K562 (cell line): ENCODE measurements at regions not wholly inside any gene's neighbourhood (a gene's known extent, or its start where the extent isn't known, plus 50 kb on each side); places are given as distances from the start of the nearest gene placed in this dataset.

Source experiments
- ATAC-seq: fragments of 200-7000 bp; cut with Tn5 transposase; 3 replicates; pipeline ENCODE4 v1.9.1; 2020; ENCODE audit warnings: moderate library complexity
- BruUV-seq: library from RNA; stranded (reverse); fragments of 400-500 nt; replicated peaks from 2 replicates; lab custom pipeline; 2021; lab: Mats Ljungman, UMichigan
- CTCF ChIA-PET: fragments of 300-600 bp; formaldehyde crosslinking; extraction: SDS; loops from one replicate; lab custom pipeline; 2021; ENCODE audit warnings: low intra/inter-chr PET ratio; lab: Yijun Ruan, JAX
- POLR2A ChIA-PET: fragments of 300-600, 350-650 bp; sonication (Branson Sonifier 250); formaldehyde crosslinking; extraction: SDS; loops from one replicate; lab custom pipeline; 2021; ENCODE audit warnings: antibody characterized with exemption, inconsistent platforms; lab: Yijun Ruan, JAX
- DNase-seq, 4 experiments: peaks; one replicate each; pipeline versions ENCODE4 v3.0.0 to v3.0.0-alpha.2; 2011 to 2018; ENCODE audit warnings: low spot score in 3 of 4, mixed read lengths in 3 of 4; ENCODE audit errors: extremely low read depth in 1 of 4
- FAIRE-seq: peaks from 2 replicates; lab custom pipeline; 2011; peaks lifted over from hg19 to GRCh38; lab: Jason Lieb, UNC
- H2AFZ ChIP-seq: 2 replicates; pipeline ENCODE4 v1.6.0; 2011; ENCODE audit warnings: low read depth, low read length, control low read depth, inconsistent platforms
- H3K27ac ChIP-seq: fragments of 200-600 bp; 3 replicates; pipeline ENCODE4 v1.8.0; 2011; ENCODE audit warnings: low read depth, mild to moderate bottlenecking, control low read depth, inconsistent platforms, low read length, moderate library complexity, mixed read lengths; ENCODE audit errors: extremely low read depth
- H3K27me3 ChIP-seq, 2 experiments: fragments of 300-600 bp in 1 of 2; 2 replicates in 1 of 2; 3 replicates in 1 of 2; pipeline versions ENCODE4 v1.6.0 to v1.8.0; 2011; ENCODE audit warnings: inconsistent platforms in 2 of 2, low read length in 2 of 2, mild to moderate bottlenecking in 1 of 2, mixed read lengths in 1 of 2, moderate library complexity in 1 of 2; ENCODE audit not compliant: control insufficient read depth in 2 of 2, insufficient read depth in 2 of 2
- H3K36me3 ChIP-seq: fragments of 300-600 bp; 3 replicates; pipeline ENCODE4 v1.8.0; 2011; ENCODE audit warnings: mild to moderate bottlenecking, low read length, inconsistent platforms; ENCODE audit not compliant: control insufficient read depth, insufficient read depth
- H3K4me1 ChIP-seq, 2 experiments: fragments of 200-600 bp in 1 of 2; replicated peaks in 1 of 2; 2 replicates in 1 of 2; 3 replicates in 1 of 2; pipeline versions ENCODE4 v1.5.1 to v1.8.0; 2011; ENCODE audit warnings: inconsistent platforms in 2 of 2, low read length in 2 of 2, mild to moderate bottlenecking in 1 of 2, mixed read lengths in 1 of 2, moderate library complexity in 1 of 2; ENCODE audit not compliant: control insufficient read depth in 2 of 2, insufficient read depth in 2 of 2
- H3K4me2 ChIP-seq: 2 replicates; pipeline ENCODE4 v1.6.1; 2011; ENCODE audit warnings: low read length, control low read depth, inconsistent platforms, mixed read lengths; ENCODE audit not compliant: insufficient read depth
- H3K4me3 ChIP-seq: fragments of 200-600 bp; sonication (generic), shearing (Covaris generic); 2 replicates; pipeline ENCODE4 v1.5.1; 2016; ENCODE audit warnings: control low read depth, inconsistent platforms
- H3K79me2 ChIP-seq: fragments of 200-600 bp; 3 replicates; pipeline ENCODE4 v1.8.0; 2011; ENCODE audit warnings: low read length, inconsistent platforms; ENCODE audit not compliant: control insufficient read depth, insufficient read depth
- H3K9ac ChIP-seq, 2 experiments: 2 replicates each; pipeline versions ENCODE4 v1.6.0 to v1.6.1; 2011; ENCODE audit warnings: low read depth in 2 of 2, low read length in 2 of 2, control low read depth in 1 of 2, inconsistent platforms in 1 of 2, mild to moderate bottlenecking in 1 of 2, mixed read lengths in 1 of 2; ENCODE audit not compliant: insufficient read depth in 1 of 2
- H3K9me1 ChIP-seq: one replicate; pipeline ENCODE4 v1.6.0; 2011; ENCODE audit warnings: inconsistent platforms, mild to moderate bottlenecking, low read length, moderate library complexity; ENCODE audit not compliant: control insufficient read depth, insufficient read depth
- H3K9me3 ChIP-seq: replicated peaks from 2 replicates; pipeline ENCODE4 v1.5.1; 2011; ENCODE audit warnings: low read depth, low read length, inconsistent platforms; ENCODE audit not compliant: control insufficient read depth, insufficient read depth
- H4K20me1 ChIP-seq: replicated peaks from 2 replicates; pipeline ENCODE4 v1.6.1; 2011; ENCODE audit warnings: low read length, inconsistent platforms, mixed read lengths; ENCODE audit not compliant: control insufficient read depth, insufficient read depth
- CBFA2T2 ChIP-seq: fragments of 450-650 bp; conservative IDR thresholded peaks from 2 replicates; pipeline ENCODE4 v1.6.1; 2017; ENCODE audit warnings: mild to moderate bottlenecking
- CBX3 ChIP-seq, 2 experiments: IDR thresholded peaks; 1 replicate in 1 of 2; 2 replicates in 1 of 2; pipeline ENCODE4 v1.6.1; 2012; ENCODE audit warnings: inconsistent platforms in 2 of 2, low read length in 2 of 2, borderline replicate concordance in 1 of 2, control low read depth in 1 of 2
- DDX20 ChIP-seq: fragments of 450-650 bp; IDR thresholded peaks from 2 replicates; pipeline ENCODE4 v1.6.1; 2016; ENCODE audit warnings: missing genetic modification characterization, low read depth, mild to moderate bottlenecking, missing compliant biosample characterization, moderate library complexity
- GATAD2A ChIP-seq: fragments of 450-650 bp; IDR thresholded peaks from 2 replicates; pipeline ENCODE4 v1.6.1; 2017
- MYC ChIP-seq, 2 experiments: fragments of 250-450 bp in 1 of 2; sonication (Bioruptor Pico) in 1 of 2; IDR thresholded peaks; 2 replicates each; pipeline versions ENCODE4 v1.5.1 to v1.6.1; 2012 to 2021; ENCODE audit warnings: low read depth in 2 of 2, borderline replicate concordance in 1 of 2, improper control_type of control experiment in 1 of 2, low read length in 1 of 2, mild to moderate bottlenecking in 1 of 2, moderate library complexity in 1 of 2
- ZNF561 ChIP-seq: fragments of 450-650 bp; formaldehyde crosslinking; conservative IDR thresholded peaks from 2 replicates; pipeline ENCODE4 v1.4.0; 2020; ENCODE audit warnings: mild to moderate bottlenecking, moderate library complexity
- WGBS: fragments of 100-300 bp; shearing (Covaris generic); methylation state at CpG from one replicate; pipeline ENCODE4 v1.1.6; 2016; ENCODE audit warnings: low coverage, mixed read lengths; ENCODE audit not compliant: insufficient coverage; ENCODE audit errors: missing lambda C conversion rate; 5-methylcytosine and 5-hydroxymethylcytosine counted together
- in situ Hi-C: fragments of 300-500 bp; cut with MboI; formaldehyde crosslinking; loops from 4 replicates; pipeline ENCODE4 v1.15.0; 2018; ENCODE audit warnings: inconsistent platforms, mixed read lengths
- intact Hi-C: fragments of 100-400 bp; cut with micrococcal nuclease; formaldehyde crosslinking; loops from 2 replicates; pipeline ENCODE4 v1.14.2; 2022

- in situ Hi-C loops (no loop called here), intact Hi-C loops (no loop called here)
- Histone ChIP-seq H3K4me2 (no peak overlapping the region), H2AFZ (no peak overlapping the region), H3K27me3 (no peaks in the 10 kb centered on the region), H4K20me1 (no peaks in the 10 kb centered on the region), H3K27ac (no peak overlapping the region), H3K4me3 (no peak overlapping the region), H3K9ac (no peak overlapping the region), H3K4me1 (no peaks in the 10 kb centered on the region), H3K79me2 (no peaks in the 10 kb centered on the region), H3K36me3 (no peaks in the 10 kb centered on the region), H3K9me3 (no peaks in the 10 kb centered on the region), H3K9me1 (no peaks in the 10 kb centered on the region)
- FAIRE-seq, result no peak
- ATAC-seq, result no peak
- WGBS, result 0% methylated on average over 5 of the region's 7 CpGs
- POLR2A ChIA-PET, result interaction anchor here (0.6 to 0.8 kb wide), 2 partner anchors 22 to 118 kb away, joined by 3 to 4 read pairs; no protein-coding TSS in a partner anchor
- BruUV-seq, result no TSS peak
- CTCF ChIA-PET, result no interaction called here
- no peak for TF ChIP-seq MYC (IDR thresholded peaks at IDR 0.05; ENCODE audit: low read depth, low read length)
- TF ChIP-seq MYC (CRISPR knock-in tag; IDR thresholded peaks at IDR 0.05; ENCODE audit: borderline replicate concordance, low read depth), result no peak
- no peak for DNase-seq
Measured at GRCh38 chr14:98705871-98706300, 566.1 kb downstream of the BCL11B start.

GRCh38 chr14:98707522-98707921, 564.5 kb downstream of the BCL11B start:
- H3K9ac ChIP-seq, result no peak overlapping the region
- ChIA-PET POLR2A (no interaction called here), CTCF (no interaction called here)
- no peaks in the 10 kb centered on the region for H3K36me3 ChIP-seq
- no peaks in the 10 kb centered on the region for H3K9me3 ChIP-seq
- BruUV-seq, result no TSS peak
- no peaks in the 10 kb centered on the region for H4K20me1 ChIP-seq
- ATAC-seq (no peak), DNase-seq (no peak), FAIRE-seq (no peak)
- no peaks in the 10 kb centered on the region for H3K27me3 ChIP-seq
- H3K4me3 ChIP-seq, result no peak overlapping the region
- no peak overlapping the region for H2AFZ ChIP-seq
- TF ChIP-seq CBX3 (IDR thresholded peaks at IDR 0.05; ENCODE audit: borderline replicate concordance in 1 of 2, low read length in 2 of 2) (no peak), CBFA2T2 (no peak), DDX20 (tag) (no peak), GATAD2A (no peak), ZNF561 (CRISPR knock-in tag) (no peak)
- no peaks in the 10 kb centered on the region for H3K79me2 ChIP-seq
- whole genome bisulfite sequencing, result 2% methylated on average over 6 of the region's 7 CpGs
- H3K4me2 ChIP-seq, result no peak overlapping the region
- intact Hi-C loops (no loop called here), in situ Hi-C loops (no loop called here)
- no peak overlapping the region for H3K27ac ChIP-seq
- no peaks in the 10 kb centered on the region for H3K4me1 ChIP-seq
- no peaks in the 10 kb centered on the region for H3K9me1 ChIP-seq
